Uterus (tissue), 3 donors: ENCODE measurements at regions not wholly inside any gene's neighbourhood (a gene's known extent, or its start where the extent isn't known, plus 50 kb on each side); places are given as distances from the start of the nearest gene placed in this dataset.

Source experiments
- DNase-seq, 2 donors: peaks; one replicate each; pipeline ENCODE4 v3.0.0-alpha.2; 2019 to 2020
- H3K27ac ChIP-seq, 2 donors: fragments of 200-600 bp; sonication (generic); 1 replicate in 1 of 2; 2 replicates in 1 of 2; pipeline ENCODE4 v1.5.1; 2016 to 2018
- H3K27me3 ChIP-seq, 2 donors: fragments of 200-600 bp; sonication (generic); one replicate each; pipeline ENCODE4 v1.5.1; 2018 to 2019; ENCODE audit warnings: control low read depth in 1 of 2
- H3K36me3 ChIP-seq, 2 donors: fragments of 200-600 bp; sonication (generic); one replicate each; pipeline ENCODE4 v1.5.1; 2019; ENCODE audit warnings: control low read depth in 1 of 2
- H3K4me1 ChIP-seq, 2 donors: fragments of 200-600 bp; sonication (generic); one replicate each; pipeline ENCODE4 v1.5.1; 2018 to 2019; ENCODE audit warnings: control low read depth in 1 of 2
- H3K4me3 ChIP-seq, 2 donors: fragments of 200-600 bp; sonication (generic); 1 replicate in 1 of 2; 2 replicates in 1 of 2; pipeline ENCODE4 v1.5.1; 2018 to 2019; ENCODE audit warnings: mild to moderate bottlenecking in 1 of 2
- H3K9me3 ChIP-seq, 2 donors: fragments of 200-600 bp; sonication (generic); one replicate each; pipeline ENCODE4 v1.5.1; 2019; ENCODE audit warnings: control low read depth in 1 of 2
- POLR2A ChIP-seq, 2 donors: fragments of 450-650 bp; IDR thresholded peaks; one replicate each; pipeline ENCODE4 v1.6.1; 2016; ENCODE audit warnings: antibody characterized with exemption in 2 of 2, mild to moderate bottlenecking in 1 of 2, moderate library complexity in 1 of 2
- intact Hi-C: fragments of 100-400 bp; cut with DNase I; formaldehyde crosslinking; loops from one replicate; pipeline ENCODE4 v1.15.1; 2023; ENCODE audit warnings: low total_unique reads
- TF ChIP-seq, protein P1 (sequence below), 4 experiments: fragments of 200-600 bp in 2 of 4; fragments of 450-650 bp in 2 of 4; sonication (generic) in 2 of 4; IDR thresholded peaks; one replicate each; pipeline ENCODE4 v1.5.1; 2016 to 2019; ENCODE audit warnings: antibody characterized with exemption in 4 of 4, mild to moderate bottlenecking in 2 of 4, moderate library complexity in 1 of 4
- donor health status: DM: yes; HTN: yes; CAD: no.

DNA sequence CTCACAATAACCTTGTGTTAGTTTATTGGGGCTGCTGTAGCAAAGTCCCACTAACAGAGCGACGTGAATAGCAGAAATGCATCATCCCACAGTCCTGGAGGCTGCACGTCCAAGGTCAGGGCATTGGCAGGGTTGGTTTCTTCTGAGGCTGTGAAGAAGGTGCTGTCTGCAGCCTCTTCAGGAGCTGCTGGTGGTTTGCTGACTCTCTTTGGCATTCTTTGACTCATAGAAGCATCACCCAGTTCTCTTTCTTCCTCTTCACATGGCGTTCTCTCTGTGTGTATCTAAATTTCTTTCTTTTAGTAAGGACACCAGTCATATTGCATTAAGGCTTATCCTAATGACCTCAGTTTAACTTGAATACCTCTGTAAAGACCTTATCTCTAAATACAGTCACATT, 428.4 kb upstream of the KLF6 start:
- no peak for DNase-seq
- no peaks in the 10 kb centered on the region for H3K4me1 ChIP-seq
- no peak overlapping the region for H3K27ac ChIP-seq
- no peaks in the 10 kb centered on the region for H3K36me3 ChIP-seq
- intact Hi-C loops: no loop called here
- no peaks in the 10 kb centered on the region for H3K9me3 ChIP-seq
- TF ChIP-seq, protein P1, sequence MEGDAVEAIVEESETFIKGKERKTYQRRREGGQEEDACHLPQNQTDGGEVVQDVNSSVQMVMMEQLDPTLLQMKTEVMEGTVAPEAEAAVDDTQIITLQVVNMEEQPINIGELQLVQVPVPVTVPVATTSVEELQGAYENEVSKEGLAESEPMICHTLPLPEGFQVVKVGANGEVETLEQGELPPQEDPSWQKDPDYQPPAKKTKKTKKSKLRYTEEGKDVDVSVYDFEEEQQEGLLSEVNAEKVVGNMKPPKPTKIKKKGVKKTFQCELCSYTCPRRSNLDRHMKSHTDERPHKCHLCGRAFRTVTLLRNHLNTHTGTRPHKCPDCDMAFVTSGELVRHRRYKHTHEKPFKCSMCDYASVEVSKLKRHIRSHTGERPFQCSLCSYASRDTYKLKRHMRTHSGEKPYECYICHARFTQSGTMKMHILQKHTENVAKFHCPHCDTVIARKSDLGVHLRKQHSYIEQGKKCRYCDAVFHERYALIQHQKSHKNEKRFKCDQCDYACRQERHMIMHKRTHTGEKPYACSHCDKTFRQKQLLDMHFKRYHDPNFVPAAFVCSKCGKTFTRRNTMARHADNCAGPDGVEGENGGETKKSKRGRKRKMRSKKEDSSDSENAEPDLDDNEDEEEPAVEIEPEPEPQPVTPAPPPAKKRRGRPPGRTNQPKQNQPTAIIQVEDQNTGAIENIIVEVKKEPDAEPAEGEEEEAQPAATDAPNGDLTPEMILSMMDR (IDR thresholded peaks at IDR 0.05): no peak
- TF ChIP-seq POLR2A (IDR thresholded peaks at IDR 0.05): no peak
- no peaks in the 10 kb centered on the region for H3K27me3 ChIP-seq
- no peak overlapping the region for H3K4me3 ChIP-seq

GRCh38 chr10:4212111-4212630, 427.2 kb upstream of the KLF6 start:
- H3K9me3 ChIP-seq: no peaks in the 10 kb centered on the region
- no peaks in the 10 kb centered on the region for H3K4me1 ChIP-seq
- H3K36me3 ChIP-seq: no peaks in the 10 kb centered on the region
- no peaks in the 10 kb centered on the region for H3K27me3 ChIP-seq
- intact Hi-C loops: no loop called here
- H3K4me3 ChIP-seq: no peak overlapping the region
- TF ChIP-seq, protein P1 (IDR thresholded peaks at IDR 0.05): no peak
- no peak for TF ChIP-seq POLR2A (IDR thresholded peaks at IDR 0.05)
- H3K27ac ChIP-seq: no peak overlapping the region
- DNase-seq: no peak

DNA sequence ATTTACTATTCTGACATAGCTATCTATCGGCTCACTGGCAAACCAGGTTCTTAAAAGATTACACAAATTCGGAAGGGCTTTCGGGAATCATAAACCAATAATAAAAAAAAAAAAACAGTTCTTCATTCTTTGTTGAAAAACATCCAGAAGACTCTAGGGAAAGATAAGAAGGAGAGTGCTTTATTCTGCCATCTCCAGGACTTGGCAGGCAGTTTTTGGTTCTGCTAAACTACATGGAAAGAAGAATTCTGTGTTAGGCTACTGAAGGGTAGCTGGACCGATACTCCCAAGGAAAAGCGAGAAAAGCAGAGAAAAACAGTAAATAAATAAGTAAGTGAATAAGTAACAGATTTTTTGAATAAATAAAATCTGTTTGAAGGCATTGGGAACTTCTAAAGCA, 423.5 kb upstream of the KLF6 start:
- no peak for DNase-seq
- Histone ChIP-seq H3K27ac (no peak overlapping the region), H3K27me3 (no peaks in the 10 kb centered on the region), H3K9me3 (no peaks in the 10 kb centered on the region), H3K4me3 (no peak overlapping the region), H3K36me3 (no peaks in the 10 kb centered on the region), H3K4me1 (no peaks in the 10 kb centered on the region)
- intact Hi-C loops: no loop called here
- no peak for TF ChIP-seq POLR2A (IDR thresholded peaks at IDR 0.05)
- TF ChIP-seq, protein P1 (IDR thresholded peaks at IDR 0.05): no peak

GRCh38 chr10:4205113-4205512, 420.1 kb upstream of the KLF6 start:
- DNase-seq: no peak
- no peaks in the 10 kb centered on the region for H3K36me3 ChIP-seq
- no peaks in the 10 kb centered on the region for H3K4me1 ChIP-seq
- no peak overlapping the region for H3K4me3 ChIP-seq
- no peaks in the 10 kb centered on the region for H3K9me3 ChIP-seq
- no peak for TF ChIP-seq POLR2A (IDR thresholded peaks at IDR 0.05)
- TF ChIP-seq, protein P1 (IDR thresholded peaks at IDR 0.05): no peak
- intact Hi-C loops: no loop called here
- no peak overlapping the region for H3K27ac ChIP-seq
- H3K27me3 ChIP-seq: no peaks in the 10 kb centered on the region

DNA sequence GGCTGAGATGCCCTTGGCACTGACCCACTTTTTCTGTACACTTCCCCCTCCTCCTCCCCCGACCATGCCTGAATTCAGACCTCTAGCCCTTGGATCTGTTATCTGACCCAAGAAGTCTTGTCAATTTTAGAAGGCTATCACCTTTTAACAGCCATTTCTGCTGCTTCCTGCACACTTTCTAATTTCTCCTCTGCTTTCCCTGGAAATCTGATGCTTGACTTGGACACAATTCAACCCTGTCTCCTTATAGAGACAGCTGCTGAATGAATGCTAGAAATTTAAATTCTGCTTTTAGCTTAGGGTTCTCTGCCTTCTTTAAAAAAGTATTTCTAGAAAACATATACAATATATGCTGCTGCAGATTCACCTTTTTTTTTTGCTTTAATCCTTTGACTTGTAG, 417.9 kb upstream of the KLF6 start:
- no peak for DNase-seq
- TF ChIP-seq POLR2A (IDR thresholded peaks at IDR 0.05): no peak
- TF ChIP-seq, protein P1 (IDR thresholded peaks at IDR 0.05): no peak
- Histone ChIP-seq H3K36me3 (no peaks in the 10 kb centered on the region), H3K27me3 (no peaks in the 10 kb centered on the region), H3K27ac (no peak overlapping the region), H3K9me3 (no peaks in the 10 kb centered on the region), H3K4me3 (no peak overlapping the region), H3K4me1 (no peaks in the 10 kb centered on the region)
- intact Hi-C loops: no loop called here
